Stimulated activated CD4-positive, alpha-beta T cell treated with anti-CD3 and anti-CD28 coated beads, Interleukin-12 subunit alpha, Interleukin-12 subunit beta, amount 100 ng/mL, for 48 hours (primary cell): ENCODE measurements at regions not wholly inside any gene's neighbourhood (a gene's known extent, or its start where the extent isn't known, plus 50 kb on each side); places are given as distances from the start of the nearest gene placed in this dataset.
"Not testable (repeated sequence)": the region's sequence is repeated elsewhere in the genome, so short reads cannot be mapped to it uniquely, and the experiment has no call there.

Source experiments
- DNase-seq, 3 donors: peaks; one replicate each; pipeline ENCODE4 v3.0.0-alpha.2; 2020; ENCODE audit warnings: low read depth in 2 of 3, low spot score in 1 of 3

DNA sequence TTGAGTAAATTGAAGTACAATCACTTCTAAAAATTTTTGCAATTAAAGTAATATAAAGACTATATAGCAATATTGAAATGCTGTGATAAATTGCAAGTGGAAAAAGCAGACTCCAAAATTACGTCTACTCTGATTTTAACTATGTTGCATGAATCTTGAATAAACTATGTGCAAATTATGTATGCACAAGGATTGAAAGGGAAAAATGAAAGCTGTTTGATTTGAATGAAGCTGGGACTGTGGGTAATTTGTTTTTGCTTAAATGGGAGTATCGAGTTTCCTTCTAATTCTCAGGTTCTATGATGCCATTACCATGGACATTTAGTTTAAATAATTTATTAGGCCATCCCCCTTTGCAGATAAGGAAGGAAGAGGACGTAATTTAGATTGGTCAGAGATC lies 198.7 kb upstream of the MYLIP start:
- no peak for DNase-seq

DNA sequence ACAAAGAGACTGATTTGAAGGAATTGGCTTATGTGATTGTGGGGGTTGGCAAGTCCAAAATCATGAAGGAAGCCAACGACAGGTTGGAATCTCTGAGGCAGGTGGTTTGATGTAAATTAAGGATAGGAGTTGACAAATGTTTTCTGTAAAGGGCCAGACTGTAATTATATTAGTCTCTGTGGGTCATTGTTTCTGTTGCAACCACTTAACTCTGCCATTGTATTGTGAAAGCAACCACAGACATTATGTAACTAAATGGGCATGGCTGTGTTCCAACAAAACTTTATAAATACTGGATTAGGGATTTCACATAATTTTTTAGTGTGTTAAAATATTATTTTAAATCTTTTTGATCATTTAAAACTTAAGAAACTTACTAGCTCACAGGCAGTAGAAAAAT lies 199.2 kb upstream of the MYLIP start:
- no peak for DNase-seq

- no peak for DNase-seq
Measured at GRCh38 chr6:15927531-15928225, 201.2 kb upstream of the MYLIP start.

- no peak for DNase-seq
Measured at GRCh38 chr6:15926256-15926655, 202.6 kb upstream of the MYLIP start.

DNA sequence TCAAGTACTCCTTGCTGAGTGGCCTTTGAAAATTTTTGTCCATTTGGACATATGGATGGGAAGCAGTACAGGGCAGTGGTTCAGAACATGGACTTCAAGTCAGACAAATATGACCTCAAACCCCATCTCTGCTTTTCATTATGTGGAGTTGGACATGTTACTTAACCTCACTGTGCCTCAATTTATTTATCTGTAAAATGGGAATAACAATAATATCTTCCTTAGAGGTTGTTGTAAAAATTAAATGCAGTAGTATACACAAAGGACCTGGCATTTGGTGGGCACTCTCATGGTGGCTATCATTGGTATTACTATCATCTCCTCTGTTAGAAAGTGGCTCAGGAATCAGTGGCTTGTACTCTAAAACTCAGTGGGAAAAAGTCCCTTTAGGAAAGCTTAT lies 204.0 kb upstream of the MYLIP start:
- DNase-seq, result no peak

DNA sequence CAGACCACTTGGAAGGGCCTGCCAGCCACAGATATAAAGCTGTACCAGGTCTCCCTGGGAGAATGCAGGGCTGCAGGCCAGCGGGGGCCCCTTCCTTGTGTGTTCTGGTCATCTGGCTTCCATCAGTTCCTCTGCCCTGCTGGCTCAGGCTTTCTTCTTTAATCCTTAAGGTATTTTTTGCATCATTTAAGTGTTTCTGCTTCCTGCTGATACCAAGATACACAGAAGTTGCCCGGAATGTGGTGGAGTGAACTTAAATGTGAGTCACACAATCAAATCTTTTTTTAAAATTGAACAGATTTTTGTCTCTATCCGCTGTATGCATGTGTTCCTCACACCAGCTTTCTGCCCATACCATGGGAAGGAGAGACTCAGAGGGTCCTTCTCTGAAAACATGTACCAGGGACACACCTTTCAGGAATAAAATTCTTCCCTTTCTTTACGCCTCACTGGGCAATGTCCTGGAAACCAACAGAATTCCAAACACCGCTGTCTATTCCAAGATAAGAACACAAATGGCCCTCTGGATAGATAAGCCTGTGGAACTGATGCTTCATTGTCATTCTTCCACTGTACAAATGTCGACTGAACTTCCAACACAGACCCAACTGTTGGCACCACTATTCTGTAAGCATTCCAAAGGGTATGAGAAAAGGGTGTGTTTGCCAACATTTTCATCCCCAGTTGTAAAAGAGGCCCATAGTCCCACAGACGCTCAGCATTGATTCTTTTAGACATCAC lies 206.2 kb upstream of the MYLIP start:
- DNase-seq, result no peak

GRCh38 chr6:15921243-15921642 lies 207.6 kb upstream of the MYLIP start:
- DNase-seq, result no peak

DNA sequence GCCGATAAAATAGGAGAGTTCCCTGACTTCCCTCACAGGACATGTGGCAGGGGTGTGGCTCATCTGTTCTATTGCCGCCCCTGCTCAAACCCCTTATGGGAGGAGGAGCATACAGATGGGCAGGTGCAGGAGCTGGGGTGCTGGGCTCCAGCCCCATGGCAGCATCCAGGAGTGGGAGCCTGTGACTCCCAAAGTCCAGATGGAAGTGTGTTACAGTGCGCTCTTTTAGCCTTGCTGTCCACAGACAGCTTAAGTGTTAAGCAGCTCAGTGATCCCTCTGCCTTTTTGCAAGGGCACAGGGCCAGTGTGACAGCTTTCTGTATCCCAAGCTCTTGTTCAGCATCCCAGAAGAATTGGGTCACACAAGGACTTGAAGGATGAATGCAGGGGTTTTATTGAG lies 212.3 kb upstream of the MYLIP start:
- DNase-seq, result no peak

- no peak for DNase-seq
Measured at GRCh38 chr6:15915508-15916178, 213.2 kb upstream of the MYLIP start.

DNA sequence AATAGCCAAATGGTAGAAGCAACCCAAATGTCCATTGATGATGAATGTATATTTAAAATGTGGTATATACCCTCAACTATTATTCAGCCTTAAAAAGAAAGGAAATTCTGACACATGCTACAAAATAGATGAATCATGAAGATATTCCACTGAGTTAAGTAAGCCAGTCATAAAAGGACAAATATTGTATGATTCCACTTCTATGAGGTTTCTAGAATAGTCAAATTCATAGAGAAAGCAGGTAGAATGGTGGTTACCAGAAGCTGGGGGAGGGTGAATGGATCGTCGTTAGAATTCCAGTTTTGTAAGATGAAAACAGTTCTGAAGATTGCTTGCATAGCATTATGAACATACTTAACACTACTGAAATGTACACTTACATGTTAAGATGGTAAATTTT lies 214.3 kb upstream of the MYLIP start:
- peak in 2 of 3 donors; percentile 12 to 16 for DNase-seq

DNA sequence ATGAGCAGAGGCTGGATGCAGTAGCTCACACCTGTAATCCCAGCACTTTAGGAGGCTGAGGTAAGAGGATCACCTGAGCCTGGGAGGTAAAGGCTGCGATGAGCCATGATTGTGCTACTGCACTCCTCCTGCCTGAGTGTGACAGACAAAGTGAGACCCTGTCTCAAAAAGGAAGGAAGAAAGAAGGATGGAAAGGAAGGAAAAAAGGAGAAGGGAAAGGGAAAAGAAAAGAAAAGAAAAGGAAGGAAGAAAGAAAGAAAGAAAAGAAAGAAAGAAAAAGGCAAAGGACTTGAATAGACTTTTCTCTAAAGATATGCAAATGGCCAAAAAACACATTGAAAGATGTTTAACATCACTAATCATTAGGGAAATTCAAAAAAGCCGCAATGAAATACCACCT lies 215.3 kb upstream of the MYLIP start:
- no peak for DNase-seq

GRCh38 chr6:15912505-15913400 lies 216.1 kb upstream of the MYLIP start:
- no peak for DNase-seq

DNA sequence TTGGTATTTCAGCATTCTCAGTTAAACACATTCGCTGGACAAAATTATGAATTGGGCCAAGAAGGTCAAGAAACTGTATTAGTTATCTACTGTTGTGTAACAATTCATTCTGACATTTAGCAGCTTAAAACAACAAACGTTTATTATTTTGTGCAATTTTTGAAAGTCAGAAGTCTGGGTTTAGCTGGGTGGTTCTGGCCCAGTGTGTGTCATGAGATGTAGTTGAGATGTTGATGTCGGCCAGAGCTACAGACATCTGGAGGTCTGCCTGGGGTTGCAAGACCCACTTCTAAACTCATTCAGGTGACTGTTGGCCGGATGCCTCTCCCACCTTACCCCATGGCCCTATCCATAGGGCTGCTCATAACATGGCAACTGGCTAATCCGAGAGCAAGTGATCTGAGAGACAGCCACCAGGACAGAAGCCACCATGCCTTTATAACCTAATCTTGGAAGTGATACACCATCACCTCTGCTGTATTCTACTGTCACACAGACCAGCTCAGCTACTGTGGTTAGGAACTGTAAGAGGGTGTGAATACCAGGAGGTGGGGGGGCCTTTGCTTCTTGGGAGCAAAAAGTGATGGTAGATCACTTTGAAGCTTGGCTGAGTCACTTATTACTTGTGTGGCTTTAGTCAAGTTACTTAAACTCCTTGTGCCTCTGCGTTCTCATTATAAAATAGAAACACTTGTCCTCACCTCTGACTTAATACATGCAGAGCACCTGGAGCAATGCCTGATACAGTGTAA lies 217.0 kb upstream of the MYLIP start:
- DNase-seq, result peak; percentile 35 to 56 (median 53)

- DNase-seq, result no peak
Measured at GRCh38 chr6:15909290-15910070, 219.4 kb upstream of the MYLIP start.

DNA sequence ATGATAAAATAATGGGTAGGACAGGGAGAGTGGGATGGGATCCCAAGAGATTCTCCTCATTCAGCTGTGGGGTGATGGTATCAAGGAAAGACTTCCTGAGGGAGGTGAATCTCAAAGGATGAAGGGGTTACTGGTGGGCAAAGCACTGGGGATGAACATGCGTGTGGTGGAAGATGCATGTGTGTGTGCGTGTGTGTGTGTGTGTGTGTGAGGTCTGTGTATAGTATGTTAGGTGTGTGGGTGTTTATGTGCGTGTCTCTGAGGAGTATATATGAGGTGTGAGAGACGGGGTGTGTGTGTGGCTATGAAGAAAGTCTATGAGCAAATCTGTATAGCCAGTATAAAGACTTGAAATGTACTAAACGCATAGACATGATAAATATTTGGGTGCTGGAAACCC lies 220.0 kb upstream of the MYLIP start:
- no peak for DNase-seq

- DNase-seq, result no peak
Measured at GRCh38 chr6:15907914-15908518, 220.9 kb upstream of the MYLIP start.

DNA sequence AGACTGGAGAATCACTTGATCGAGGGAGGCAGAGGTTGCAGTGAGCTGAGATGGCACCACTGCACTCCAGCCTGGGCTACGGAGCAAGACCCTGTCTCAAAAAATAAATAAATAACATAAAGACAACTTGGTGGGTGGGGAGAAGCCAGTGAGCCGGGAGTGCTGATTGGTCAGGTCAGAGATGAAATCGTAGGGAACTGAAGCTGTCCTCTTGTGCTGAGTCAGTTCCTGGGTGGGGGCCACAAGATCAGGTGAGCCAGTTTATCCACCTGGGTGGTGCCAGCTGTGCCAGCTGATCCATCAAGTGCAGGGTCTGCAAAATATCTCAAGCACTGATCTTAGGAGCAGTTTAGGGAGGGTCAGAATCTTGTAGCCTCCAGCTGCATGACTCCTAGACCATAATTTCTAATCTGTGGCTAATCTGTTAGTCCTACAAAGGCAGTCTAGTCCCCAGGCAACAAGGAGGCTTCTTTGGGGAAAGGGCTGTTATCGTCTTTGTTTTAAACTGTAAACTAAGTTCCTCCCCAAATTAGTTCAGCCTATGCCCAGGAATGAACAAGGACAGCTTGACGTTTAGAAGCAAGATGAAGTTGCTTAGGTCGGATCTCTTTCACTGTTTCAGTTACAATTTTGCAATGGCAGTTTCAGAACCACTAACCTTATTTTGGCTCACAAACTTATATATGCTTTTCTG lies 221.5 kb upstream of the MYLIP start:
- not testable (repeated sequence) for DNase-seq

DNA sequence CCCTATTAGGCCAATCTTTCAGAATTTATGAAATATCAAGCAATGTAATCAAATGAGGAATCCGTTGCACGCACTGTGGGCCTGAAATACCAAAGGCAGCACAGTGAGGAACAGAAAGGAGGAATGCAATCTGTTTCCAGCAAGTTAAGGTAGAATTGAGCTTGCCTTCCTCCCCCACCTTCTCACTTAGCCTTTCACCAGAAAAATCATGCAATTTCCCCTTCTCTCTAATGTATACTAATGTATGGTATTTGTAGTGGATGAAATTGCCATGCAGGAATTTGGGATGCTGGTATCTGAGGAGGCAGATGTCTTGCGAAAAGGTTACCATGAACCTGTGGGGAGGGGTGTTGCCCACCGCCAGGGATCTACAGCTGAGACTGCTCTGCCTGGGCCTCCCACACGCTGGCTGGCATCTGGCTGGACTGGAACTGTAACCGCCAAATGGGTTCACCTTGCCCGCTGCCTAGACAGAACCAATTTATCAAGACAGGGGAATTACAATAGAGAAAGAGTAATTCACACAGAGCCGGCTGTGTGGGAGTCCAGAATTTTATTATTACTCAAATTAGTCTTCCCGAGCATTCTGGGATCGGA lies 222.4 kb upstream of the MYLIP start:
- no peak for DNase-seq
